ENCODE measurements at regions not wholly inside any gene's neighbourhood (a gene's known extent, or its start where the extent isn't known, plus 50 kb on each side); places are given as distances from the start of the nearest gene placed in this dataset.

GRCh38 chr5:112511920-112512319 lies 92.8 kb upstream of the EPB41L4A start:
- TF ChIP-seq, protein P1, sequence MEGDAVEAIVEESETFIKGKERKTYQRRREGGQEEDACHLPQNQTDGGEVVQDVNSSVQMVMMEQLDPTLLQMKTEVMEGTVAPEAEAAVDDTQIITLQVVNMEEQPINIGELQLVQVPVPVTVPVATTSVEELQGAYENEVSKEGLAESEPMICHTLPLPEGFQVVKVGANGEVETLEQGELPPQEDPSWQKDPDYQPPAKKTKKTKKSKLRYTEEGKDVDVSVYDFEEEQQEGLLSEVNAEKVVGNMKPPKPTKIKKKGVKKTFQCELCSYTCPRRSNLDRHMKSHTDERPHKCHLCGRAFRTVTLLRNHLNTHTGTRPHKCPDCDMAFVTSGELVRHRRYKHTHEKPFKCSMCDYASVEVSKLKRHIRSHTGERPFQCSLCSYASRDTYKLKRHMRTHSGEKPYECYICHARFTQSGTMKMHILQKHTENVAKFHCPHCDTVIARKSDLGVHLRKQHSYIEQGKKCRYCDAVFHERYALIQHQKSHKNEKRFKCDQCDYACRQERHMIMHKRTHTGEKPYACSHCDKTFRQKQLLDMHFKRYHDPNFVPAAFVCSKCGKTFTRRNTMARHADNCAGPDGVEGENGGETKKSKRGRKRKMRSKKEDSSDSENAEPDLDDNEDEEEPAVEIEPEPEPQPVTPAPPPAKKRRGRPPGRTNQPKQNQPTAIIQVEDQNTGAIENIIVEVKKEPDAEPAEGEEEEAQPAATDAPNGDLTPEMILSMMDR (IDR thresholded peaks at IDR 0.05), result no peak
- TF ChIP-seq POLR2A (IDR thresholded peaks at IDR 0.05), result no peak
- TF ChIP-seq POLR2AphosphoS5 (IDR thresholded peaks at IDR 0.05), result no peak

All from stomach (tissue), 4 donors.